ENCODE measurements at regions not wholly inside any gene's neighbourhood (a gene's known extent, or its start where the extent isn't known, plus 50 kb on each side); places are given as distances from the start of the nearest gene placed in this dataset.

DNA sequence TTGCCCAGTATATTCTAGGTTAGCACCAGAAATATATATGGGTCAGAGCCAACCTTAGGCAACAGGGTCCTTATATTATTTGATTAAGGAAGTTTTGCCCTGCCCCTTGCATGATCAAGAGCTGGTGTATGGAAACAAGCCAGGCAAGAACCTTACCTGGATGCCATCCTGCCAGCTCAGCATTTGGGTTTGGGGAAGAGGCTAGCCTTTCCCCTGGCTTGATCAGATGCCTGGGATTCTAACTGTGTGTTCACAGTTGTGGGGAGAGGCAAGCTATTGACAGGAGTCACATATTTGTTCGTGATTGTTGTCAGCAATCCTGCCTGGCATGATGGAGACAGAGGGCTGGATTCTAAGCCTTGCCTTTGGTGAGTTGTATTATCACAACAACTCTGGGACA is 260.0 kb upstream of the DACH1 start:
- H3K9me3 ChIP-seq (ENCODE audit: severe bottlenecking), result no peaks in the 10 kb centered on the region
- TF ChIP-seq, protein P1, sequence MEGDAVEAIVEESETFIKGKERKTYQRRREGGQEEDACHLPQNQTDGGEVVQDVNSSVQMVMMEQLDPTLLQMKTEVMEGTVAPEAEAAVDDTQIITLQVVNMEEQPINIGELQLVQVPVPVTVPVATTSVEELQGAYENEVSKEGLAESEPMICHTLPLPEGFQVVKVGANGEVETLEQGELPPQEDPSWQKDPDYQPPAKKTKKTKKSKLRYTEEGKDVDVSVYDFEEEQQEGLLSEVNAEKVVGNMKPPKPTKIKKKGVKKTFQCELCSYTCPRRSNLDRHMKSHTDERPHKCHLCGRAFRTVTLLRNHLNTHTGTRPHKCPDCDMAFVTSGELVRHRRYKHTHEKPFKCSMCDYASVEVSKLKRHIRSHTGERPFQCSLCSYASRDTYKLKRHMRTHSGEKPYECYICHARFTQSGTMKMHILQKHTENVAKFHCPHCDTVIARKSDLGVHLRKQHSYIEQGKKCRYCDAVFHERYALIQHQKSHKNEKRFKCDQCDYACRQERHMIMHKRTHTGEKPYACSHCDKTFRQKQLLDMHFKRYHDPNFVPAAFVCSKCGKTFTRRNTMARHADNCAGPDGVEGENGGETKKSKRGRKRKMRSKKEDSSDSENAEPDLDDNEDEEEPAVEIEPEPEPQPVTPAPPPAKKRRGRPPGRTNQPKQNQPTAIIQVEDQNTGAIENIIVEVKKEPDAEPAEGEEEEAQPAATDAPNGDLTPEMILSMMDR (IDR thresholded peaks at IDR 0.05; ENCODE audit: poor library complexity, severe bottlenecking), result no peak
- DNase-seq (ENCODE audit: low spot score), result no peak
- no peak overlapping the region for H3K4me3 ChIP-seq (ENCODE audit: severe bottlenecking)
- peak; percentile 53; the same call in 2 of the 3 replicates for ATAC-seq (ENCODE audit: low read depth)
- no peaks in the 10 kb centered on the region for H3K36me3 ChIP-seq (ENCODE audit: low read depth)
- peaks cover 14% of the 10 kb centered on the region for H3K4me1 ChIP-seq (ENCODE audit: insufficient read depth, poor library complexity, severe bottlenecking)
- no peaks in the 10 kb centered on the region for H3K27me3 ChIP-seq (ENCODE audit: insufficient read depth, poor library complexity, severe bottlenecking)
- no peak overlapping the region for H3K27ac ChIP-seq (ENCODE audit: poor library complexity, severe bottlenecking)

DNA sequence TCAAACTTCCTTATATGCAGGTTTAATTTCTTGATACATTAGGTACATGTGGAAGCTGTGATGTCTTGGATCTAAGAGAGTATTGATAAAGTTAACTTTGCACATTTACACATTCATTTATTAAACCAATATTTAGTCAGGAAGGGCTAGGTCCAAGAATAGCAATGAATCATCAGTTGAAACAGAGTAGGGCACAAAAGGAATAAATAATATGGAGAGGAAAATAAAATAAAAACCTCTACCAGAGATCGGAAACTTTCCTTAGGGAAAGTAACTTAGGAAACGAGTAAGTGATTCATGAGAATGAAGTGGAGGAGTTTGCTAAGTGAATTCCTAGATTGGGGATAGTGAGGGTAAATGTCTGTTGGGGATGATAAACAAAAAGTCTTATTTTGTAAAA is 259.4 kb upstream of the DACH1 start:
- no peak overlapping the region for H3K4me3 ChIP-seq (ENCODE audit: severe bottlenecking)
- peaks cover 14% of the 10 kb centered on the region for H3K4me1 ChIP-seq (ENCODE audit: insufficient read depth, poor library complexity, severe bottlenecking)
- H3K9me3 ChIP-seq (ENCODE audit: severe bottlenecking), result no peaks in the 10 kb centered on the region
- H3K27ac ChIP-seq (ENCODE audit: poor library complexity, severe bottlenecking), result no peak overlapping the region
- no peaks in the 10 kb centered on the region for H3K36me3 ChIP-seq (ENCODE audit: low read depth)
- no peaks in the 10 kb centered on the region for H3K27me3 ChIP-seq (ENCODE audit: insufficient read depth, poor library complexity, severe bottlenecking)
- no peak for ATAC-seq (ENCODE audit: low read depth)
- DNase-seq (ENCODE audit: low spot score), result no peak
- TF ChIP-seq, protein P1 (IDR thresholded peaks at IDR 0.05; ENCODE audit: poor library complexity, severe bottlenecking), result no peak

DNA sequence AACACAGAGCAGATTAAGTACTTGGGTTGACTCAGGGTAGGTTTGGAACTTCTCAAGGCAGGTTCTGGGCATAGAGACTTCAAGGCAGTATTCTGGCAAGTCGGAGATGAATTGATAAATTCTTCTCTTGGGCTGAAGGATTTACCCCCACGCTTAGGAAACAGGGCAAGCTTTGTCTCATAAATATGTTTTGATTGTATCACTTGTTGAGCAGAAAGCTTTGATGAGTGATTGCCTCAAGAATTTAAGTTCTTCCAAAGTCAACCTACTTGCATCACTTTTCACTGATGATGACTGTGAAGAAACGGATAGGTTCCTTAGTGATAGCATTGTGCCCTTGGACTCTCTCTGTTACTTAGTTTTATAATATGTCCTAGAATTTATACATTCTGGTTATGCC is 258.6 kb upstream of the DACH1 start:
- ATAC-seq (ENCODE audit: low read depth), result peak; percentile 27; the same call in 1 of the 3 replicates

DNA sequence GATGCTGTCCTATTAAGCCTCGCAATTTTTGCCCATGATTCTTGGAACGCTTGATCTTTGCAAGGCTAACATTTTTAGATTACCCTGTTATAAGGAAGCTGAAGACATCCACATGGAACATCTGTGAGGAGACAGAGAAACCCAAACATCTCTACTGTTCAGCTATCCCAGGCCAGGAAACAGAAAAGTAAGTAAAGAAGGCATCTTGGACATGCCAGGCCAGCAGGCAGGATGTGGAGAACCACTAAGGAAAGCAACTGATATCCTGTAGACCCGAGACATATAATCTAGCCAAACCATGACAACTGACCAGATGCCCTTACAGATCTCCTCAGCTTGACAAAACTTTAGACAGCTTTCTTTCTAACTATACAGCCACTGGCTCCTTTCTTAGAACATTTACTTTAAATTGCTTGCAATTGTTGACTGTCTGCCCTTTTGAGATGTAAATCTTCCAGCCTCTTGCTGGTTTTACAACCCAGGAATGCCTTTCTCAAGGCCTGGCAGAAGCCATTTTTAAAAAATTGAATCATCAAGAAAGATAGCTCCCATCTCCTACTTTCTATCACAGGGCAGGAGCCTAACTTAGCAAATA is 255.8 kb upstream of the DACH1 start:
- DNase-seq (ENCODE audit: low spot score), result no peak
- ATAC-seq (ENCODE audit: low read depth), result no peak
- no peak overlapping the region for H3K27ac ChIP-seq (ENCODE audit: poor library complexity, severe bottlenecking)
- TF ChIP-seq, protein P1 (IDR thresholded peaks at IDR 0.05; ENCODE audit: poor library complexity, severe bottlenecking), result no peak
- no peak overlapping the region for H3K4me3 ChIP-seq (ENCODE audit: severe bottlenecking)
- peaks cover 14% of the 10 kb centered on the region for H3K4me1 ChIP-seq (ENCODE audit: insufficient read depth, poor library complexity, severe bottlenecking)
- no peaks in the 10 kb centered on the region for H3K27me3 ChIP-seq (ENCODE audit: insufficient read depth, poor library complexity, severe bottlenecking)
- no peaks in the 10 kb centered on the region for H3K36me3 ChIP-seq (ENCODE audit: low read depth)
- H3K9me3 ChIP-seq (ENCODE audit: severe bottlenecking), result no peaks in the 10 kb centered on the region

More for the DNA sequence above, 258.6 kb upstream of the DACH1 start:
- TF ChIP-seq, protein P1 (IDR thresholded peaks at IDR 0.05; ENCODE audit: poor library complexity, severe bottlenecking), result no peak
- Histone ChIP-seq H3K36me3 (ENCODE audit: low read depth) (no peaks in the 10 kb centered on the region), H3K4me1 (ENCODE audit: insufficient read depth, poor library complexity, severe bottlenecking) (peaks cover 14% of the 10 kb centered on the region), H3K27ac (ENCODE audit: poor library complexity, severe bottlenecking) (no peak overlapping the region), H3K27me3 (ENCODE audit: insufficient read depth, poor library complexity, severe bottlenecking) (no peaks in the 10 kb centered on the region), H3K9me3 (ENCODE audit: severe bottlenecking) (no peaks in the 10 kb centered on the region), H3K4me3 (ENCODE audit: severe bottlenecking) (no peak overlapping the region)
- DNase-seq (ENCODE audit: low spot score), result no peak

DNA sequence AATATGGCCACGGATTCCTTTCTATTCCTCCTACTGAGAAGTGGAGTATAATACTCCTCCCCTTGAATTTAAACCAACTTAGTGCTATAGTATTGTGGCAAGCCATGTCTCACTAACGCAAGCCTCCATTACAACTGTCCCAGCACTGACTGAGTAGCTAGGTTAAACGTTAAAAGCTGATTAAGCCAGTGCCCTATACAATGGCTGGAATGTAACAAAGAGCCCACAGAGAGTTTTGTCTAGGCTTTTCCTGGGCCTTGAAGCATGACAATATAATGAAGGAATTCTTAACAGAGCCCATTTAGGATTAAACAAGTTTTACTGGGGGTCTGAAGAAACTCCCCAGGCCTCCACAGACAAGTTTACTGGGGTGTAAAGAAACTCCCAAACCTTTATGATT is 254.5 kb upstream of the DACH1 start:
- ATAC-seq (ENCODE audit: low read depth), result no peak
- TF ChIP-seq, protein P1 (IDR thresholded peaks at IDR 0.05; ENCODE audit: poor library complexity, severe bottlenecking), result no peak
- no peak overlapping the region for H3K27ac ChIP-seq (ENCODE audit: poor library complexity, severe bottlenecking)

More for the DNA sequence above, 254.5 kb upstream of the DACH1 start:
- H3K27me3 ChIP-seq (ENCODE audit: insufficient read depth, poor library complexity, severe bottlenecking), result no peaks in the 10 kb centered on the region
- H3K4me1 ChIP-seq (ENCODE audit: insufficient read depth, poor library complexity, severe bottlenecking), result peaks cover 9% of the 10 kb centered on the region
- no peak for DNase-seq (ENCODE audit: low spot score)
- H3K36me3 ChIP-seq (ENCODE audit: low read depth), result no peaks in the 10 kb centered on the region
- no peaks in the 10 kb centered on the region for H3K9me3 ChIP-seq (ENCODE audit: severe bottlenecking)
- H3K4me3 ChIP-seq (ENCODE audit: severe bottlenecking), result no peak overlapping the region
